Nephron progenitor cell (in vitro differentiated cells): ENCODE measurements at regions not wholly inside any gene's neighbourhood (a gene's known extent, or its start where the extent isn't known, plus 50 kb on each side); places are given as distances from the start of the nearest gene placed in this dataset.
"Not testable (repeated sequence)": the region's sequence is repeated elsewhere in the genome, so short reads cannot be mapped to it uniquely, and the experiment has no call there.

Experiments used
- DNase-seq: peaks from one replicate; pipeline ENCODE4 v3.0.0; 2021
- H3K27ac Mint-ChIP-seq: 2 replicates; pipeline ENCODE4 v1.8.0; 2021; ENCODE audit warnings: mild to moderate bottlenecking, moderate library complexity, mixed read lengths
- H3K27me3 Mint-ChIP-seq: 2 replicates; pipeline ENCODE4 v1.8.0; 2021; ENCODE audit warnings: mild to moderate bottlenecking, low read depth, mixed read lengths; ENCODE audit not compliant: poor library complexity
- H3K36me3 Mint-ChIP-seq: 2 replicates; pipeline ENCODE4 v1.8.0; 2021; ENCODE audit warnings: low read depth, mixed read lengths
- H3K4me1 Mint-ChIP-seq: 2 replicates; pipeline ENCODE4 v1.8.0; 2021; ENCODE audit warnings: mixed read lengths
- H3K4me3 Mint-ChIP-seq: 2 replicates; pipeline ENCODE4 v1.8.0; 2021; ENCODE audit warnings: mild to moderate bottlenecking, moderate library complexity, mixed read lengths
- H3K9me3 Mint-ChIP-seq: 2 replicates; pipeline ENCODE4 v1.8.0; 2021; ENCODE audit warnings: mild to moderate bottlenecking, moderate library complexity, mixed read lengths
- TF ChIP-seq, protein P1 (sequence below): fragments of 200-600 bp; sonication (generic); IDR thresholded peaks from 2 replicates; pipeline ENCODE4 v1.5.0; 2021; ENCODE audit warnings: antibody characterized with exemption

DNA sequence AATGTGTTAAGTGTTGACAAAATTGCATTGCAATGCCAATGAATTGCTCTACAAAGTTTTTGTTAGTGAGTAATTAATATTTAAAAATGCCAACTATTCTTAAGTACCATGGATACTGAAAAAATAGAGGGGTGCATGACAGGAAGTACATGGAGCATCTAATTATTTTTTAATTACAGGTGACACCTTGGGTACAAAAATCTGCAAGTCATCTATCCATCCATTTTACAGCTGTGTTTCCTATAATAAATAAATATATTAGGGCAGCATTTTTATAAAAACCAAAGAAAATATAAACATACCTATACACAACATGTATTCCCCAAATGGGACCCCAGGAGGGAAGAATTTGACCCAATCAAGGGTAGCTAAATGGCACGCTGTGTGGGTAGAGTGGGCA lies 304.6 kb downstream of the XPNPEP1 start:
- H3K4me3 Mint-ChIP-seq = no peak overlapping the region

DNA sequence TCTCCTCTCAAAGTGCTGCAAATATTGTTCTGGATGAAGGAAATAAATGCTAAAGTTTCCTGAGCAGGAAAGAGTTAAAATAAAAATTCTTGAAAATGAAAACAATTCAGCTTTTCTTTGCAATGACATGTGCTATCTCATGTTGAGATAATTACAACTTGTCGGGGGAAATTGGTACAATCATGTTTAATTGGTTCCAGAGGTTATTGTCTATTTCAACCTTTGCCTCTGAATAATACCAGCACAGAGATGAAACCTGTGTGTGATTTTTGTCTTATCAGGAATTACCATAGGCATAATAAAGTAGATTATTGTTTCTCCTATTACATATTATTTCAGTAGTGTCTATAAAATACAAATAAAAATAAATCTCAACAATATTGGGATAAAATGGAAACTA lies 305.0 kb downstream of the XPNPEP1 start:
- no peak overlapping the region for H3K27ac Mint-ChIP-seq
- peaks cover 6% of the 10 kb centered on the region for H3K9me3 Mint-ChIP-seq
- no peak for DNase-seq
- peaks cover 7% of the 10 kb centered on the region for H3K27me3 Mint-ChIP-seq
- H3K4me3 Mint-ChIP-seq = no peak overlapping the region
- TF ChIP-seq, protein P1, sequence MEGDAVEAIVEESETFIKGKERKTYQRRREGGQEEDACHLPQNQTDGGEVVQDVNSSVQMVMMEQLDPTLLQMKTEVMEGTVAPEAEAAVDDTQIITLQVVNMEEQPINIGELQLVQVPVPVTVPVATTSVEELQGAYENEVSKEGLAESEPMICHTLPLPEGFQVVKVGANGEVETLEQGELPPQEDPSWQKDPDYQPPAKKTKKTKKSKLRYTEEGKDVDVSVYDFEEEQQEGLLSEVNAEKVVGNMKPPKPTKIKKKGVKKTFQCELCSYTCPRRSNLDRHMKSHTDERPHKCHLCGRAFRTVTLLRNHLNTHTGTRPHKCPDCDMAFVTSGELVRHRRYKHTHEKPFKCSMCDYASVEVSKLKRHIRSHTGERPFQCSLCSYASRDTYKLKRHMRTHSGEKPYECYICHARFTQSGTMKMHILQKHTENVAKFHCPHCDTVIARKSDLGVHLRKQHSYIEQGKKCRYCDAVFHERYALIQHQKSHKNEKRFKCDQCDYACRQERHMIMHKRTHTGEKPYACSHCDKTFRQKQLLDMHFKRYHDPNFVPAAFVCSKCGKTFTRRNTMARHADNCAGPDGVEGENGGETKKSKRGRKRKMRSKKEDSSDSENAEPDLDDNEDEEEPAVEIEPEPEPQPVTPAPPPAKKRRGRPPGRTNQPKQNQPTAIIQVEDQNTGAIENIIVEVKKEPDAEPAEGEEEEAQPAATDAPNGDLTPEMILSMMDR = no peak
- no peaks in the 10 kb centered on the region for H3K36me3 Mint-ChIP-seq
- peaks cover 23% of the 10 kb centered on the region for H3K4me1 Mint-ChIP-seq

More for the DNA sequence above, 304.6 kb downstream of the XPNPEP1 start:
- DNase-seq = no peak
- Mint-ChIP-seq H3K27me3 (peaks cover 3% of the 10 kb centered on the region), H3K36me3 (no peaks in the 10 kb centered on the region), H3K4me1 (peaks cover 23% of the 10 kb centered on the region), H3K27ac (no peak overlapping the region), H3K9me3 (peaks cover 4% of the 10 kb centered on the region)
- TF ChIP-seq, protein P1 = no peak

DNA sequence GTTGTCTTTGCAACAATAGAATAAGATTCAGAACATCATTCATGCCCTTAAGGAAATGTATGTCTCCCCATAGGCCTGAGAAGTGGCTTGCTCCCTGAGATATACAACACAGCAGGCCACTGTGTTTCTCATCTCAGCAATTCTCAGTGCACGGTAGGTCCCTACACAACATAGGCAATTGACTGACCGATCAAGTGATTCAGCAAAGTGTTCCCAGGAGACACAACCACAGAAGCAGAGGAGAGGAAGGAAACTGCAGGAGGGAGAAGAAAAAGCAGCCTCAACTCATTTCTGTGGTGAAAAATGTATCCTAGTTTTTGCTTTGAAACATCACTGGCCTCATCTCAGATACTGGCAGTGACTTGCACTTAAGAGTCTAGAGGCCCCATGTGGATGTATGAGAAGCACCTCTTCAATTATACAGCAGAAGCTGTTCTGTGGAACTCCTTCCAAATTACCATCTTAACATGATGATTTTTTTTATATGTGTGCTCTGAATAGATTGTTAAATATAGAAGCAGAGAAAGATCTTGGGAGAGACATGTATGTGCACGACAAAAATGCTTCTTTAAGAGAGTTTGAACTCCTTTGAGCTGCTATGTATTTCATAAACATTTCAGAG lies 306.8 kb downstream of the XPNPEP1 start:
- Mint-ChIP-seq H3K36me3 (no peaks in the 10 kb centered on the region), H3K4me3 (no peak overlapping the region), H3K9me3 (peaks cover 14% of the 10 kb centered on the region), H3K27me3 (peaks cover 10% of the 10 kb centered on the region), H3K4me1 (peaks cover 14% of the 10 kb centered on the region), H3K27ac (peak overlapping the region; percentile 73)
- TF ChIP-seq, protein P1 = no peak
- no peak for DNase-seq

DNA sequence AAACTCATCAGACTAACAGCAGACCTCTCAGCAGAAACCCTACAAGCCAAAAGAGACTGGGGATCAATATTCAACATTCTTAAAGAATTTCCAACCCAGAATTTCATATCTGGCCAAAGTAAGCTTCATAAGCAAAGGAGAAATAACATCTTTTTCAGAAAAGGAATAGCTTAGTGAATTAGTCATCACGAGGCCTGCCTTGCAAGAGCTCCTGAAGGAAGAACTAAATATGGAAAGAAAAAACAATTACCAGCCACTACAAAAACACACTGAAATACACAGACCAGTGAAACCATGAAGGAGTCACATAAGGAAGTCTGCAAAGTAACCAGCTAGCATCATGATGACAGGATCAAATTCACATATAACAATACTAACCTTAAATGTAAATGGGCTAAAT lies 328.0 kb downstream of the XPNPEP1 start:
- H3K36me3 Mint-ChIP-seq, H3K27ac Mint-ChIP-seq, H3K27me3 Mint-ChIP-seq, H3K4me1 Mint-ChIP-seq, DNase-seq, H3K4me3 Mint-ChIP-seq: not testable (repeated sequence)
- peaks cover 19% of the 10 kb centered on the region for H3K9me3 Mint-ChIP-seq

DNA sequence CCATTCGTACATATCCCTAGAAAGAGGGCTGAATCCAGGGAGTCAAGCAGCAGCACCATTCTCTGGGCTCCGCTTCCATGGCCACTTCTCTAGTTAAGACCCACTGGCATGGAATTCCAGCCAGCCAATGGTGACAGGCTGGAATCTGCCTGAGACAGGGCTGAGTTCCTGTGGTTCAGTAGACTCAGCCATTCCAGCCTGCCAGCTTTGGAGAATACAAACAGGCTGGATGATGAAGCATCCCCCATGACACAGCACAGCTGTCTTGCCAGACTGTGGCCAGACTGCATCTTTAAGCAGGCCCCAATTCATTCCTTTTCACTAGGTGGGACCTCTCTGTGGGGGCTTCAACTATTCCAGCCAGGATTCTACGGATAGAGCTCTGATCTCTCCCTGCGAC lies 329.6 kb downstream of the XPNPEP1 start:
- H3K36me3 Mint-ChIP-seq = no peaks in the 10 kb centered on the region
- H3K4me1 Mint-ChIP-seq = no peaks in the 10 kb centered on the region
- TF ChIP-seq, protein P1 = no peak

DNA sequence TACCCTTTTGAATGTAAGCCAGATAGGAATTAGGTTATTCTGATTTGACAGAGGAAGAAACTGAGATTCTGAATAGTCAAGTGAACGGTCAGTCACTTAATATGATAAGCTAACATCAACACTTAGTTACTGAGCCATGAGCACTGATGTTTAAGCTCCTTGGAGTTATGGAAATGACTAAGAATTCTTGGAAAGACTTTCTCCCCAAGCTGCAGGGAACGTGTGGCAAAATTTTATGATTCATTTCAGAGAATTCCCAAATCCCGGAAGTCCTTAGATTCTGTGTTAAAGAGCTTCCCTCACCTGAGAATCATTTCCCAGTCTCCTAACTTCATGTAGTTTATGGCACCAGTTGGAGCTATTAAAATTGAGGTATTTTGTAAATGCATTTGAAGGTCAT lies 330.9 kb downstream of the XPNPEP1 start:
- H3K4me1 Mint-ChIP-seq = no peaks in the 10 kb centered on the region
- no peaks in the 10 kb centered on the region for H3K27me3 Mint-ChIP-seq

More for the DNA sequence above, 329.6 kb downstream of the XPNPEP1 start:
- Mint-ChIP-seq H3K4me3 (no peak overlapping the region), H3K27ac (no peak overlapping the region), H3K9me3 (peaks cover 18% of the 10 kb centered on the region), H3K27me3 (no peaks in the 10 kb centered on the region)
- DNase-seq = no peak

More for the DNA sequence above, 330.9 kb downstream of the XPNPEP1 start:
- Mint-ChIP-seq H3K27ac (no peak overlapping the region), H3K9me3 (peaks cover 6% of the 10 kb centered on the region), H3K4me3 (no peak overlapping the region), H3K36me3 (no peaks in the 10 kb centered on the region)
- DNase-seq = no peak
- TF ChIP-seq, protein P1 = no peak
